Hippocampal formation (tissue), 2 donors: ENCODE measurements at regions not wholly inside any gene's neighbourhood (a gene's known extent, or its start where the extent isn't known, plus 50 kb on each side); places are given as distances from the start of the nearest gene placed in this dataset.
"Not testable (repeated sequence)": the region's sequence is repeated elsewhere in the genome, so short reads cannot be mapped to it uniquely, and the experiment has no call there.

Source experiments
- DNase-seq, 2 donors: peaks; one replicate each; lab custom pipeline; 2025; lab: John Stamatoyannopoulos, UW

DNA sequence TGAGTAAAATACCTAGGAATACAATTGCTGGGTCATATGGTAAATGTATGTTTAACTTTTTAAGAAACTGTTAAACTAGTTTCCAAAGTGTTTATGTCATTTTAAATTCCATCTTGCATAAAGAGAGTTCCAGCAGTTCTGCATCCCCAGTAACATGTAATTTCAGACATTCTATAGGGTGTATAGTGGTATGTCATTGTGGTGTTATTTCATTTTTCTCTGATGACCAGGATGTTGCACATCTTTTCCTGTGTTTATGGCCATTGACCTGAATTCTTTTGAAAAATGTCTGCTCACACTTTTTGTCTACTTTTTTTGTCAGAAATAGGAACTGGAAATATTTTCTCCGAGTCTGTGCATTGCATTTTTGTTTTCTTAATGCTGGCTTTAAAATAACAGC lies 128.9 kb downstream of the TMEM200A start:
- no peak for DNase-seq

DNA sequence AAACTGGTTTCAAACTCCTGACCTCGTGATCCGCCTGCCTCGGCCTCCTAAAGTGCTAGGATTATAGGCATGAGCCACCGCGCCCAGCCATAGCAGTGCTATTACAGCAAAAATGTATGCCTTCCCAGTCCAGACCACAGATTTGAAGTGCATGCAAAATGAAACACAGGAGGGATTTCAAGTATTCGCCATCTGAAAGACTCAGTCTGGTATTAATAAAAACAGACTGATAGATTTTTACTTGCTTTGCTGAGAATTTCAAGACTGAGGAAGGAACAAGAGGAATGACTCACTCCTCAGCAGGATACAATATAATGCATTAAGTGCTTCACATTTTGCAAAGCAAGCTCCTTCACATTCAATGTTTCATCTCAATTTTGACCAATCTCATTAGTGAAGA lies 134.9 kb downstream of the TMEM200A start:
- DNase-seq, result no peak

DNA sequence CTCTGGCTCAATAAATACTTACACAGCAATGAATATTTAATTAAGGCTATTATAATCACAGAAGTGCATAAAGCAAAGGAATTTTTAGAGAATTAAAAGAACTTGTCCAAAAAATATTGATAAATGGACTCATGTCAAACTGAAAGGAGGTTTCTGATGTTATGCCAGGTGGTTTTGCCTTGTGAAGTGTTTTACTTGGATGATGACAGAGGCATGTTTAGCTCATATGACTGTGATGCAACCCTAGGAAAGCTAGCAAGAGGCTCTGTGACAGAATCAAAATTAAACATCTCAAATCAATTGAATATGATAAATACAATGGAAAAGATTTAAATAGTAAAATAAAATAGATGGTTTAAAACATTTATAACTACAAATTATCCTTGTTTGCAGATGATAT lies 137.3 kb downstream of the TMEM200A start:
- DNase-seq, result no peak

DNA sequence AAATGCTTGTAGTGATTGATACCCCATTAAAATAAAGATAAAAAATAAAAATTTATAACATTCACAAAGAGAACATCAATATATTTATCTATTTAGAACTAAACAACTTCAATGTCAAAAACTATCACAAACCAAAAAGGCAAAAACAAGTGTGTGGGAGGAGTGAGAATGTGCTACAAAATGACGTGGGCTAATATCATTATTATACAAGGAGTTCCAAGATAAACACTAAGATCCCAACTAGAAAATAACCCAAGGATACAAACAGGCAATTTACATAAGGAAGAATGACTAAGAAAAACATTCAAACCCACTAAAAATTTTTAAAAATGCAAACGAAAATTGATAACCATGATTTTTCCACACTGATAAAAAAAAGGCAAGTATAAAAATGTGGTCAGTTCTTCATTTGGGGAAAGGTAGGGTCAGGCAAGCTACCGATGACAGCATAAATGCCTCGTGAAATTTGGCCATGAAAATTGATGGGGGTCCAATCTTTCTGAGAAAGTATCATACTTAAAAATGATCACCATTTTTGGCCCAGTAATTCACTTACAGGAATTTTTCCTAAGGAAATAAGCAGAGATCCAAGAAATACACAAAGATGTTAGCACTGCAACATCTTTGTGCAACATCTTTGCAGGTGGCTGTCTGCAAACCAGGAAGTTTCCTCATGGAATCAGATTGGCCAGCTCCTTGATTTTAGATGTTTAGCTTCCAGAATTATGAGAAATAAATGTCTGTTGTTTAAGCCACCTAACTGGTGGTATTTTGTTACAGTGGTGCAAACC lies 140.2 kb downstream of the TMEM200A start:
- no peak for DNase-seq

DNA sequence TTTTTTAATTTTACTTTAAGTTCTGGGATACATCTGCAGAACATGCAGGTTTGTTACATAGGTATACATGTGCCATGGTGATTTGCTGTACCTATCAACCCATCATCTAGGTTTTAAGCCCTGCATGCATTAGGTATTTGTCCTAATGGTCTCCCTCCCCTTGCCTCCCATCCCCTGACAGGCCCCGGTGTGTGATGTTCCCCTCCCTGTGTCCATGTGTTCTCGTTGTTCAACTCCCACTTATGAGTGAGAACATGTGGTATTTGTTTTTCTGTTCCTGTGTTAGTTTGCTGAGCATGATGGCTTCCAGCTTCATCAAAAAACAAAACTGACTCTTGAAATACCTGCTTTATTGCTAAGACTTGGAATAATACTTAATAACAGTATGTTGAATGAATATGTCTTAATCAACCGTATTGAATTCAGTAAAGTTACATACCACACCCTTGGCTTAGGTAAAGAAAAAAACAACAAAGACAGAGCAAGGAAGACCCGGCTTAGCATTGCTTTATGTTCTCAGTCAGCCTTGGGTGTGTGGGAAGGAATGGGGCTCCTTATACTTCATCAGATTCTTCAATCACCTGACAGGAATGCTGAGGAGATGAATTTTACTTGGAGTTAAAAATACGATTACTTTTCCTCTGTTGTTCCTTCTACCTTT lies 141.3 kb downstream of the TMEM200A start:
- not testable (repeated sequence) for DNase-seq

DNA sequence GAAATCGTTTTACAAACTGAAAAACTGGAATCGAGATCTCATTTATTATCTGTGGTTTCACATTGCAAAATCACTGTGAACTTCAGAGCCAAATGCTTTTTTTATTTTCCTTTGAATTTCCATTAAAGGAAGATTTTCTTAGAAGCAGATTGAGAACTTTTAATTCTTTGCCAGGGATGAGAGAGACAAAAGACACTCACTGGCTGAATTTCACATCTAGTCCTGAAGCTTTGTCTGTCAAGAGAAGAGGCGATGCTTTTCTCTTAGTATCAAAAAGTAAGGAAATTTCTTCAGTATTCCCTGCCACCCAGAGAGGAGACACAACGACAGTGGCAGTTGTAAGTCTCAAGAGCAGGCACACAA lies 141.8 kb downstream of the TMEM200A start:
- no peak for DNase-seq

DNA sequence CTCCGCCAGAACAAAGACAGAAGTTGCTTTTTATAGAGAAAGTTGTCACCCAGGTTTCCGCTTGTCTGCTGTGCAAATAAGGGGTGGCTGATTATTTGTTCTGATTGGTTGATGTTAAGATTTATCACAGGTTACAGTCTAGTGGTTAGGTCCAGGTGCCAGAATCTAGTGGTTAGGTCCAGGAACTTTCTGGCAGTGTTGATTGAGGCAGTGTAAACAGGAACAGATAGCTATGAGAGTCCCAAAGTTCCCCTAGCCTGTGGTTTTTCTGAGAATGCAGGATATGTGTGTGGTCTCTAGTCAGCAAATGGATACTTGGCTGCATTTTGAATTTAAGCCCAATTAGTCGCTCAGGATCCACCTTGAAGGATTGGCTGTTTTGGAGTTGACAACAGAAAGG lies 148.0 kb downstream of the TMEM200A start:
- DNase-seq, result no peak

DNA sequence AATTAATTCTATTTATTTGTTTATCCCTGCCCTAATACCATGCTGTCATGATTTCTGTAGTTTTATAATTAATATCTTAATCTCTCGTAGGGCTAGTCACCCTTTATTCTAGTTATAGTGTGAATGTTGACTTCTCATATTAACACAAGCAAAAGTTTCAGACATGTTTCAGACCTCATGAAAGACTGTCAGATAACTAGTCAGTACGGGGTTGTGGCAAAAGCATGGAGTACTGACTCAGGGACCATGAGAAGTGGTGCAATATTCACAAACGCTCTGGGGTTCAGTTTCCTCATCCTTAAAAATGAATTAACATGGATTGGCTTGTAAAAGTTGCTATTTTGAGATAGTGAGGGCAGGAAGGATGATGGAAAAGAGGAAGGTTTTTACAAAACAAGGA lies 148.9 kb downstream of the TMEM200A start:
- DNase-seq, result no peak

DNA sequence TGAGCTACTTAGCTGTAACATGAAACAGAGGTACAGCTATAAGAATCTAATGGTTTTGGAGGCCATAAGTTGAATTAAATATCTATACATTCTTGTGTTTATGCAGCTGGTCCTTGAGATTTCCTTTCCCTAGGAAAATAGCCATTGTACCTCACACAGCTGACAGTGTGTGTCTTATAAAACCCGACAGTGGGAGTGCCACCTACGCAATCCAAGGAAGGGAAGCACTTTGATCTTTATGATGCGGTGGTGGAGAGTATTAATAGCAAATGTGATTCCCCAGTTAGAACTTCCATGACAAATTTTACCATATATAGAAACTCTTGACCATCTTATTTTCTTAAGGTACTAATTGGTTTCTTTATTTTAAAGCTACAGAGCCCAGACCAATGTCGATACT lies 149.5 kb downstream of the TMEM200A start:
- DNase-seq, result no peak

DNA sequence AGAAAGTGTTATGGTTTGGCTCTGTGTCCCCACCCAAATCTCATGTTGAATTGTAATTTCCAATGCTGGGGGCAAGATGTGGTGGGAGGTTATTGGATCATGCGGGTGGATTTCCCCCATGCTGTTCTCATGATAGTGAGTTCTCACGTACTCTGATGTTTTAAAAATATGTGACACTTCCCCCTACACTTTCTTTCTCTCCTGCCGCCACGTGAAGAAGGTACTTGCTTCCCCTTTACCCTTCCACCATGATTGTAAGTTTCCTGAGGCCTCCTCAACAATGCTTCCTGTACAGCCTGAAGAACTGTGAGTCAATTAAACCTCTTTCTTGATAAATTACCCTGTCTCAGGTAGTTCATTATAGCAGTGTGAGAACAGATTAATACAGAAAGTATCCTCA lies 150.8 kb downstream of the TMEM200A start:
- no peak for DNase-seq

DNA sequence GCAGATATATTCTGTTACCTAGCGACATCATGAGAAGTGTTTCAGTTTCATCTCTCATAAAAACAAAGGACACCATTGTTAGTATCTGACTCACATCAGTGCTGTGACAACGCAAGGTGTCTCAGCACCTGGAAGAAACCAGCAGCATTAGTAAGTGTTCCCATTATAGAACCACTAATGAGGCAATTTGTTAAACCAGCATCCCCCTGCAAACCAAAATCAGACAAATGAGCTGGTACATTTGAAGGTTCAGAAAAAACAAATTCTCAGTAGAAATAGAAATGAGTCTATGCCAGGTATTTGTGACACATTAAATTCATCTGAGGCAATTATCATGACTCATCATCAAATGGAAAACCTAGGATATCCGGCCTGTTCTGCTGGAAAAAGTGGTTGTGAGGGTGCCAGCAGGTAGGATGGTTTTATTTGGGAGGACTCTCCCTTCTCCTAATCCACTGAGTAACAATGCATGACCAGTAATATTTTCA lies 151.7 kb downstream of the TMEM200A start:
- no peak for DNase-seq

DNA sequence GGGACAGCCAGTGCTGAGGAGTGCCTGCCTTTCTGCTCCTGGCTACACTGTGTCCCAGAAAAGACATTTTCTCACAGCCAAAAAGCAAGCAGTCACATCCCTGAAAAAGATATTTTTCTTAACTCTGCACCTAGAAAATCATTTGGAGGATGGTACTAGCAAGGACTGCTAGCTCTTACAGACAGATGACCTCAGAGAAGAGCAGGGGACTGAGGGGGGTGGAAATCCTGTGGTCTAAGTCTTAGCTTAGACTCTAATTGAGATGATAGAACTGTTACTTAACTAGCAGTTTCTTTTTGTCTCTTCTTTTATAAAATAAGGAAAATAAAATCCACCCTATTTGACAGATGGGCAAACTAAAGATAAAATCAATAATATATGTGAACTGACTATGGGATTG lies 152.8 kb downstream of the TMEM200A start:
- DNase-seq, result no peak

DNA sequence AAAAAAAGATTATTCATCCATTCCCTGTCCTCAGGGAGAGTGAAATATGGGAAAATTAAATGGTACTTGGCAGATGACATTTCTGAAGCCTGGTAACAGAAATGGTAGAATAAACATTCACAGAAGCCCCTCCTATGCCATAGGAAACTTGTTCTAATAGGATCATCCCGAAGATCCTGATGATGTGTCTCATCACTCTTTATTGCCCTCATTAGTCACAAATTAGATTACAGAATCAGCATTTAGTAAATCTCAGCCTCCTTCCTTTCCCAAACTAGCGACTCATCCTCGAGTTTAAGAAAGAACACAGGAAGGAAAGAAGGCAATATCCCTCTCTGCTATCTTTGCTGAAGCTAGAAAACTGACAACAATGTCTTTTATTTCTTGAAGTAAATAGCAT lies 154.4 kb downstream of the TMEM200A start:
- no peak for DNase-seq

DNA sequence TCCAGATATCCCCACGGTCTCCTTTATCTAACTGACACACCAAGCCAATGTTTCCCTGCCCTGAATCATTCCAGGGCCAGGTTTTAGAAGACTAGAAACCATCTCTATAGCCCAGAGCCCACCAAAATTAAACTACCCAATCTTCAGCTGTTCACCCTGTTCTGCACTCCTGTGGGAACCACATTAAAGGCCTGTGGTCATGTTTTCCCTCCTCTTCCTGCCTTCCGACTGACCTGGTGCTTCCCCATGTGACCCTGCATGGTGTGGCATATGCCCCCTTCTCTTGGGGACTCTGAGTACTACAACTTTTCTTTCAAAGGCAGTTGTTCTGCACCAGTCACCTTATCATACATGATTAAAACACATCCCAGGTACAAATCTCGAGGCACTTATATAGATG lies 155.0 kb downstream of the TMEM200A start:
- DNase-seq, result no peak

DNA sequence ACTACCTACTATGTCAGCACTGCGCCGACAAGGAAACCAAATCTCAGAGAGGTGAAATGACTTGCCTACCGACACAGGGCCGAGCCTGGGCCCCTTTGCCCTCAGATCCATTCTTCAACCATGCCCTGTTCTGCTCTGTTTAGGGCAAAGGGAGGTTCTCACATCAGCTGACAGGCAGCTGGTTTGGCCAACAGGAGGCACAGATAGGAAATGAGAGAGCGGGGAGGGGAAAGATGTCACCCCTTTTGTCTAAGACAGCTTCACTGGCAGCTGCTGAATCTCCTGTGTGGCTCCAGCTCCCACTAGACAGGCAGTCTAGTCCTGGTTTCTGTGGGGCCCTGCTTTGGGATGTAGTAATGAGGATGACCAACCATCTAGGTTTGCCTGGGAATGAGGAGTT lies 158.7 kb downstream of the TMEM200A start:
- DNase-seq, result no peak

DNA sequence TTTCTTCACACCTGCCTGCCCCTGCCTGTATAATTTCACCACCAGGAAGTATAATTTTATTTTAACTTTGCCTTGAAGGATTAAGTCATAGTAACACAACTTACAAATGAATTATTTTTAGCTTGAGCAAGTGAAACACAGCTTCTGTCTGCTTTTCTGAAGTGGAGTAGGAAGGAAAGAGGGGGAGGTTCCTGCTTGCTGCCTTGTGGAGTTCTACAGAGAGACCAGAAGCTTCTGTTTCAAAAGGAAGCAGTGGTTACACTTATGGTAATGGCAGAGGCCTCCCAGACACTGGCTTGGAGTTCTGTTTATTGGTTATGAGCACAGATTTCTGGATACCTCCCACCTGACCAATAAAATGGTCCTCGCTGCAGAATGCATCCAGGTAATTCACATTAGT lies 159.6 kb downstream of the TMEM200A start:
- peak in 1 of 2 donors; percentile 45 for DNase-seq

DNA sequence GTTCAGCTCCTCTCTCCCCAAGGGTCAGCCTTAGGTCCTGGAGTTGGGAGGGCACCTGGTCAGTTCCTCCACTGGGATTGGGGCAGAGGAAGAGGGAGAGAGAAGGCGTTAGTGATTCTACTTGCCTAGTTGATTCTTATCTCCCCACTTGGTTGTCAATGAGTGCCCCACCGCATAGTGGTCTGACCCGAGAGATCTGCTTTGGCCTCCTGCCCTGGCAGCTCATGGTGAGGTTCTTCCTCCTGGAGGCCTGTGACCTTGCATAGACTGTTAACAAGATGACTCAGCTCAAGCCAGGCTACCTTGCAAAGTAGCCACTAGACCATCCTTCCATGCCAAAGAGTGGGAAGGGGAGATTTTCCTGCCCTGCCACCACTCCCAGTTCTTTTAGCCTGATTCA lies 160.6 kb downstream of the TMEM200A start:
- no peak for DNase-seq

DNA sequence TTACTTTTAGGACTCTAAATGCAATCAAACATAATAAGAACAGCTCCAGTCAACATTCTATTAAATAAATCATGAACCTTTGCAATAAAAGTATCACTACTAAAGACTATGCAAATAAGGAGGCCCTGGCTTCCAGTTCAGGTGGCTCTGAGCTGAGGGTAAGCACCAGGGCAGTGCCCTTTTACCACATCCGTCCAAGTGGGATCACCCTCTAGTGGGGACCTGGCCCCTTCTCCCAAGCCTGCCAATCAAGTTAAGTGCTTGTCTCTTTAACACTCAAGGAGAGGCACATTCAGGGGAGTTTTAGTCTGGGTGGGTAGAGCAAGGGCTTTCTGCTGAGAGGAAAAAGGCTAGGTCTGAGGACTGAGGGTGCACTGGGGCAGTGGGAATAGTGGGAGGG lies 161.4 kb downstream of the TMEM200A start:
- DNase-seq, result no peak

DNA sequence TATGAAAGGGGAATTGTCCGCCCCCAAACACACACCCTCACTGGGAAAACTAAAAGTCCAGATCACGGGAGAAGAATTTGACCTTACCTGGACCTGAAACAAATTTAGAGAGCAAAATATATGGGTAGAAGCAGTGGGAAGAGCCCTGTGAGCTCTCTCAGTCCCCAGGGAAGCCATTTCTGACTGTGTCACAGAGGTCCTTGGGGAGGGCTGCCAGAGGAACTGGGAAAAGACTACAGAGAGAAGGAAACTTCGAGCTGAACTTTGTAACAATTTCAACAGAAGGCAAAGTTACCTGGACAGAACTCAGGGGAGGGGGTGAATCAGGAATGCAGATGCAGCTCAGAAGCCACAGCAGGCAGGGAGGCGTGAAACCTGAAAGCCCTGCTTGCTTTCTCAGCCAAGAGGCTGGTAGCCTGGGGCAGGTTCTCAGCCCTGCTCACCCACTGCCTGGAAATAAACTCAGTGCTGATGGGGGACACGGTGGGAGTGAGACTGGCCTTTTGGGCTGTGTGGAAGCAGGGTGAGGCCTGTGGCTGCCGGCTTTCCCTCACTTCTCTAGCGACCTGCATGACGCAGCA lies 163.8 kb downstream of the TMEM200A start:
- no peak for DNase-seq

DNA sequence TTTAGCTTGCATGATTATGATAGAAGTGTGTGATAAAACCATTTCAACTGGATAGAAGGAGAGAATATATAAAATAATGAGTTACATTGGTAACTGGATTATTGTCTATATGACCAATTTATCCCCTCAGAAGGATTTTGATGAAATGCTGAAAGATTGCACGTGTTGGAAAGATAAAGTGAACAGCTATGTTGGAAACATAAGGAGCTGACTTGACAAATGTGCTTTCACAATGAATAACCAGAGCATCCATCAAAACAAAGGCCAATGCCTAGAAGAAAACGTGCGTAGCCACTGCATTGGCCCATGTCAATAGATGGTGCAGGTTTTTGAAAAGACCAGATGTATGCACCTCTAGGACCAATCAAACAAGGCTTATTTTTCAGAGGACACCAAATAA lies 168.8 kb downstream of the TMEM200A start:
- DNase-seq, result no peak

DNA sequence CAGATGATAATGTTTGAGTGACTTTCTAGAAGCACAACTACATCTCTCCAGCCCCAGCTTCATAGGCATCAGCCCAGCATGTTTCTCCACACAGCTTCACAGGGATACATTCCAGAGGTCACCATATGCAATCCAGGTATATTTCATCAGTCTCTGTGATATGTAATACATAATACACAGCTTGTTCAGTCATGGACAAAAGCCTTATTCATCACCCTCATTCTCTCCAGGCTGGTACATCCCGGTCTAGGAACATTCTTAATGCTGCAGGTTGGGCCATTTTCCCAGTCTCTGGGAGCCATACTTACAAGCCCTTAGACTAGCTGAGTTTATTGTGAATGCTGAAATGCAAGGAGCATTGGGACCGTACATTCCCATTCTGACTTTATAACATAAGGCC lies 169.4 kb downstream of the TMEM200A start:
- no peak for DNase-seq

DNA sequence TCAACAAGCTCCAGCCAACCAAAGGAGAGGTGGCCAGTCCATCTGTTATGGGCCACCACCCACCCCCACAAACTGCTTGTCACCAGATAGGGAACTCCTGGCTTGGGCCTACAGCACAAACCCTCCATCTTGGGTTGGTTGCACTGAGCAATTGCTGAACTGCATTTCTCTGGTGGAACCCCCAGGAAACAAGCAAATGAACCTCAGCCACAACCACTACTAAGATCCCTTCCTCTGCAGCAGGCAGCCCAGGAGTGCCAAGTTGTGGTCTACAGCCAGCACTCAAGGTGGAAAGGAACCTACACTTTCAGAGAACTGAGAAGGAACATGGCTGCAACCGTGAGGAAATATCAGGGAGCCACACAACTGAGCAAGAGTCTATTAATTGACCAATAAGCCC lies 171.6 kb downstream of the TMEM200A start:
- no peak for DNase-seq

DNA sequence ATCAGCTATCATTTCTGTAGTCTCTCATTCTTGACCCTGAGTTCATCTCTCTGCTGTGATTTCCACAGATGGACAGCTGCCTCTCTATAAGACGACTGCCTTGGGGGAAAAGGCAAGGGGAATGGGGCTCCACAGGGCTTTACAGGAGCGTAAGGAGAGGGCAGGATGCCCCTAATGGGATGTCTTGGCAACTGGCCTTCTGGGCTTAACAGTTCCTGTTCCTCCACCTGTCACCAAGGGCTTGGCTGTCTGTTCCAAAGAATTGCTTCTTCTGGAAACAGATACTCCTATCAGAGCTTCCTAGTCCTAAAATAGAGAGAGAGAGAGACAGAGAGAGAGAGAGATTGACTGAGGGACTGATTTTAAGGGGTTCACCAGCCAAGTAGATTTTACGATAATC lies 181.9 kb downstream of the TMEM200A start:
- no peak for DNase-seq
